ENCODE measurements at regions not wholly inside any gene's neighbourhood (a gene's known extent, or its start where the extent isn't known, plus 50 kb on each side); places are given as distances from the start of the nearest gene placed in this dataset.

- DNase-seq = no peak
Observed at GRCh38 chr12:58372298-58372697, 430.9 kb downstream of the ATP23 start.

- DNase-seq = no peak
Observed at GRCh38 chr12:58378028-58378427, 436.7 kb downstream of the ATP23 start.

GRCh38 chr12:58381546-58381945 lies 440.2 kb downstream of the ATP23 start:
- no peak for DNase-seq

- no peak for DNase-seq
Observed at GRCh38 chr12:58384196-58384595, 442.8 kb downstream of the ATP23 start.

- DNase-seq = no peak
Observed at GRCh38 chr12:58386136-58386535, 444.8 kb downstream of the ATP23 start.

GRCh38 chr12:58387199-58387598 lies 445.8 kb downstream of the ATP23 start:
- no peak for DNase-seq

- no peak for DNase-seq
Observed at GRCh38 chr12:58388261-58388660, 446.9 kb downstream of the ATP23 start.

GRCh38 chr12:58393152-58393551 lies 451.8 kb downstream of the ATP23 start:
- DNase-seq = no peak

- DNase-seq = no peak
Observed at GRCh38 chr12:58395056-58395455, 453.7 kb downstream of the ATP23 start.

- no peak for DNase-seq
Observed at GRCh38 chr12:58395470-58395869, 454.1 kb downstream of the ATP23 start.

- no peak for DNase-seq
Observed at GRCh38 chr12:58396239-58396638, 454.9 kb downstream of the ATP23 start.

- no peak for DNase-seq
Observed at GRCh38 chr12:58405363-58405762, 464.0 kb downstream of the ATP23 start.

- DNase-seq = no peak
Observed at GRCh38 chr12:58408516-58408915, 467.1 kb downstream of the ATP23 start.

- DNase-seq = no peak
Observed at GRCh38 chr12:58412461-58413060, 471.2 kb downstream of the ATP23 start.

GRCh38 chr12:58413794-58414193 lies 472.4 kb downstream of the ATP23 start:
- no peak for DNase-seq

- no peak for DNase-seq
Observed at GRCh38 chr12:58414398-58414871, 473.1 kb downstream of the ATP23 start.

GRCh38 chr12:58415716-58416115 lies 474.3 kb downstream of the ATP23 start:
- no peak for DNase-seq

GRCh38 chr12:58416236-58416635 lies 474.9 kb downstream of the ATP23 start:
- DNase-seq = no peak

GRCh38 chr12:58419196-58419760 lies 477.9 kb downstream of the ATP23 start:
- DNase-seq = no peak

GRCh38 chr12:58419905-58420304 lies 478.5 kb downstream of the ATP23 start:
- no peak for DNase-seq

GRCh38 chr12:58420503-58420902 lies 479.1 kb downstream of the ATP23 start:
- no peak for DNase-seq

GRCh38 chr12:58421990-58422389 lies 480.6 kb downstream of the ATP23 start:
- DNase-seq = no peak

GRCh38 chr12:58424735-58425392 lies 483.5 kb downstream of the ATP23 start:
- no peak for DNase-seq
